Mesenteric fat pad (tissue), 1 donor: ENCODE measurements at regions not wholly inside any gene's neighbourhood (a gene's known extent, or its start where the extent isn't known, plus 50 kb on each side); places are given as distances from the start of the nearest gene placed in this dataset.
"Not testable (repeated sequence)": the region's sequence is repeated elsewhere in the genome, so short reads cannot be mapped to it uniquely, and the experiment has no call there.

Experiments
- DNase-seq: peaks from one replicate; pipeline ENCODE4 v3.0.0-alpha.2; 2020; ENCODE audit warnings: low spot score
- donor health status: DM: yes; HTN: yes; CAD: no.

- DNase-seq: peak; percentile 73
Observed at GRCh38 chr3:194879126-194879877, 193.6 kb downstream of the FAM43A start.

DNA sequence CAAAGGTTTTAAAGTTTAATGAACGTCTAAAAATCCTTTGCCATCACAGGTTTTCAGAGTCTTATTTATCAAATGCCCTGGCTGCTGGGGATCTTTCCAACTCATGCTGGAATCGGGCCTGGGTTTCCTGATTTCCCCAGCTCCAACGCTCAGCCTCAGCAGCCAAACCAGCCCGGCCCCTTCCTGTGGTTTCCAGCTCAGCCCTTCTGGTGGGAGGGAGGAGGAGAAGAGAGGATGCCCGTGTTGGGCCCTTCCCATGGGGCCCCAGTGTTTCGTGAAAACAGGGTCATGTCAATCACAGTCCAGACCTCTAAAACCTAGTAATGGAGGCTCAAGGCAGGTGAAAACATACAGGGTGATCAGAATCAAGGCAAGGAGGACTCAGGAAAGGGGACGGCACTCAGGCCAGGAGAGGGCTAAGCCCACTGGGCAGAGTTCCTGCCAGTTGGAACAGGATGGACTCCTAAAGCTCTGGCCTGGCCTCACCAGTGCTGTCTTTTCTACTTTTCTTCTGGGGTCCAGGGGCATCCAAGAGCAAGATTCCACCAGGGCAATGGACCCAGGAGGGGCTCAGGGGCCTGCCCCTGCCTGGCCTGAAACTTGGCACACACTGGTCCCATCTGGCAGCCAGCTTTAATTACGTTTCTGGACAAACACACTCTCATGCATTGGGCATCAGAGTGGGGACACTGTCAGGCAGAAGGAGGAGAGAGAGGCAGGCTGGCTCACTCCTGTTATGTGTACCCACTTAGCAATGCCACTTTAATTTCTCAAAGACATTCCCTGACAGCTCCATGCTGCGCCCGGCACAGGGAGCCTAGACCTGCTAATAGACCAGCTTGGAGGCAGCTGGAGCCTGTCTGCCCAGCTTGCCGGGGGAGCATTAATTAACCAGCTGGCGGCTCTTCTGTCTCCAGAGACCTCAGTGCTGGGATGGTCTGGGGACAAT, 194.6 kb downstream of the FAM43A start:
- peak; percentile 89 for DNase-seq

GRCh38 chr3:194880940-194881925, 195.6 kb downstream of the FAM43A start:
- peak; percentile 62 for DNase-seq

GRCh38 chr3:194884649-194885315, 199.1 kb downstream of the FAM43A start:
- peak; percentile 24 for DNase-seq

DNA sequence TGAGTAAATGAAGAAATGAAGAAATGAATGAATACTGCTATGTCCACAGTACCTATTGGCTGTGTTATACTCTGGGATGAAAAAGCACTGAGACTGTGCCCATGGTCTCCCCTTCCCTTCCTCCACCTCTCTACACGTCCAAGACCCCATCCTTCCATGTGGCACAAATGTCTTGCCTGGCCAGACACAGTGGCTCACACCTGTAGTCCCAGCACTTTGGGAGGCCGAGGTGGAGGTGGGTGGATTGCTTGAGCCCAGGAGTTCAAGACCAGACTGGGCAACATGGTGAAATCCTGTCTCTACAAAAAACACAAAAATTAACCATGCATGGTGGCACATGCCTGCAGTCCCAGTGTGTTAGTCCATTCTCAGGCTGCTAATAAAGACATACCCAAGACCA, 200.1 kb downstream of the FAM43A start:
- DNase-seq: peak; percentile 60

DNA sequence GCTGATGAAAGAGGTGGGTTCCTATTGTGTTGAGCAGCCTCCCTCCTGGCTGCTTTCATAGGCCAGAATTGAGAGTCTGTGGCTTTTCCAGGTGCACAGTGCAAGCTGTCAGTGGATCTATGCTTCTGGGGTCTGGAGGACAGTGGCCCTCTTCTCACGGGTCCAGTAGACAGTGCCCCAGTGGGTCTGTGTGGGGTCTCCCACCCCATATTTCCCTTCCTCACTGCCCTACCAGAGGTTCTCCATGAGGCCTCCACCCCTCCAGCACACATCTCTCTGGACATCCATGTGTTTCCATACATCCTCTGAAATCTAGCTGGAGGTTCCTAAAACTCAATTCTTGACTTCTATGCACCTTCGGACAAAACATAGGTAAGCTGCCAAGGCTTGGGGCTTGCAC, 201.2 kb downstream of the FAM43A start:
- DNase-seq: peak; percentile 37

GRCh38 chr3:194888062-194888461, 202.4 kb downstream of the FAM43A start:
- DNase-seq: peak; percentile 4

- peak; percentile 45 for DNase-seq
Observed at GRCh38 chr3:194888916-194889315, 203.2 kb downstream of the FAM43A start.

- DNase-seq: no peak
Observed at GRCh38 chr3:194890091-194890490, 204.4 kb downstream of the FAM43A start.

GRCh38 chr3:194893121-194893987, 207.7 kb downstream of the FAM43A start:
- DNase-seq: peak; percentile 28

- no peak for DNase-seq
Observed at GRCh38 chr3:194894538-194894937, 208.9 kb downstream of the FAM43A start.

DNA sequence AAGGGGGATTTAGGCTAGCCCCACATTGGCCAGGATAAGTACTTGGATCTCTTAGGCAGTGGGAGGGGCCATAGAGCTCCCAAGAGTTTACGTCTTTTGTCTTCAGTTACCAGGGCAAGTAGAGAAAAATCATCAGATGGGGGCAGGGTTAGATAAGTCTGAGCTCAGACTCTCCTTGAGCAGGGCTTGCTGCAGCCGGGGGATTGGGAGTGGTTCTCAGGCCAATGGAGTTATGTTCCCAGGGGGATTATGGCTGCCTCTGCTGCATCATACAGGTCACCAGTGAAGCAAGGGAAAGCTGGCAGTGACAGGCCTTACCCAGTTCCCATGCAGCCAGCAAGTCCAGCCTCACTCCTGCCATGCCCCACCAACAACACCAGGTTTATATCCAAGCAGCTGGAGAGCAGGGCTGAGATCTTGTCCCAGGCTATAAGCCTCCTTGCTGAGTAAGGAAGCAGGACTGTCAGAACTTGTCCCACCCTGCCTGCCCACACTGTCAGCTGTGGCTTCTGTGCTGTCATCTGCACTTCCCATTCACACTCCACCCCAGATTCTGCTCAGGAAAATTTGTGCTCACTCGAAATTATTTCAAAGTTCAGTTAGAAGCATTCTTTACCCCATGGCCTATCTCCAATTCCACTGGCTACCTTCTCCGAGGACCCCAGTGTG, 215.3 kb downstream of the FAM43A start:
- DNase-seq: peak; percentile 47

DNA sequence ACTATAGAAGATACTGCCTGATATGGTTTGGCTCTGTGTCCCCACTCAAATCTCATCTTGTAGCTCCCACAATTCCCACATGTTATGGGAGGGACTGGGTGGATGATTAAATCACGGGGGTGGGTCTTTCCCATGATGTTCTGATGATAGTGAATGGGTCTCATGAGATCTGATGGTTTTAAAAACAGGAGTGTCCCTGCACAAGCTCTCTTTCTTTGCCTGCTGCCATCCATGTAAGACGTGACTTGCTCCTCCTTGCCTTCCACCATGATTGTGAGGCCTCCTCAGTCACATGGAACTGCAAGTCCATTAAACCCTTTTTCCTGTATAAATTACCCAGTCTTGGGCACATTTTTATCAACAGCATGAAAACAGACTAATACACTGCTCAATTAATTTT, 217.8 kb downstream of the FAM43A start:
- not testable (repeated sequence) for DNase-seq

DNA sequence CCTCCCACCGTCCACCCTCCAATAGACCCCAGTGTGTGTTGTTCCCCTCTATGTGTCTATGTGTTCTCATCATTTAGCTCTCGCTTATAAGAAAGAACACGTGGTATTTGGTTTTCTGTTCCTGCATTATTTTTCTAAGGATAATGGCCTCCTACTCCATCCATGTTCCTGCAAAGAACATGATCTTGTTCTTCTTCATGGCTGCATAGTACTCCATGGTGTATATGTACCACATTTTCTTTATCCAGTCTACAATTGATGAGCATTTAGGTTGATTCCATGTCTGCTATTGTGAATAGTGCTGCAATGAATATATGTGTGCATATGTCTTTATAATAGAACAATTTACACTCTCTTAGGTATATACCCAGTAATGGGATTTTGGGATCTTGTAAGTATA, 219.3 kb downstream of the FAM43A start:
- DNase-seq: not testable (repeated sequence)

- DNase-seq: no peak
Observed at GRCh38 chr3:194905696-194906095, 220.0 kb downstream of the FAM43A start.

DNA sequence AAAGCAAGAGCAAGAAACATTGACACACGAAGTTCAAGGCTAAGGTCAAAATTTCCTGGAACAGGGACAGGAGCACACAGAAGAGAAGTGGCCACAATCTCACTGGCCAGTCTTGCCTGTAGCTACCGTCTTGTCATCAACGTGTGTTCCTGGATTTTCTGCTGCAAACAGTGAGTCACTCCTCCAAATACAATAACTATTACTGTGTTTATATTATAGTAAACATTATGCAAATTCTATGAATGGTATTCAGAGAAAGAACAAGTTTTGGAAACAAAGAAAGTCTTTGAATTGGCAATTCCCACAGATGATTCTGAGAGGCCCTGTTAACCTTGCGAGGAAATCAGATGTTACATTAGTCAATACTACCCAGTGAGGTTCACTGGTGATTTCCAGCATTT, 220.5 kb downstream of the FAM43A start:
- no peak for DNase-seq

DNA sequence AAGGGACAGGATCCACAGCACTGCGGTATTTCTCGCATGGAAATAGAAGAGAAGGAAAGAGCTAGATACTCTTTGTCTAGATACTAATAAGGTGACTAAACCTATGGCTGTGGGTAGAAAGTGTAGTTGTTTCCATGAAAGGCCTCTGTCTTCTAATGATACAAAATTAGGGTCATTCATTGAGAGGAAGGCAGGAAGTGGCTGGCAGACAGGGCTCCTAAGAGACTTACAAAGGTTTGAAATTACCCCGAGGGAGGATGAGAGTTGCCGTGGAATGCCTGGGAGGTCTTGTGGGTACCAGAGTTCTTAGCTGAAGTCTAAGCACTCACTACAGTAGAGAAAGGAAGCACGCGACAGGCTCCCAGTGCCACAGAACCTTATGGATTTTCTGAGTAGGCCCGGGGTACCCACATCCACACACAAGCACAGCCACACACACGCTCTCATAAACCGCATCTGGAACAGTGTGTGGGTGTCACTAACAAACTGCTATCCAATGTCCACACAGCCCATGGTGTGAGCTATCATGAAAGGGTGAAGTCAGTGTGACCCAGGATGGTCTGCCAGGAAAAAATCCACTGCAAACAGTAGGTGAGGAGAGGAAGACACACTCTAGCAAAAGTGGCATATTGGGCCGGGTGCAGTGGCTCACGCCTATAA, 221.4 kb downstream of the FAM43A start:
- DNase-seq: no peak

GRCh38 chr3:194907811-194908210, 222.1 kb downstream of the FAM43A start:
- DNase-seq: no peak
